ENCODE measurements at regions not wholly inside any gene's neighbourhood (a gene's known extent, or its start where the extent isn't known, plus 50 kb on each side); places are given as distances from the start of the nearest gene placed in this dataset.
A peak's percentile ranks its signal among the peaks of the same experiment; 100 is the strongest.

GRCh38 chr5:173786286-173787187 is 101.6 kb upstream of the CPEB4 start (continued):
- TF ChIP-seq STAT6 (CRISPR knock-in tag; IDR thresholded peaks at IDR 0.05) (no peak), ZNF444 (CRISPR knock-in tag; IDR thresholded peaks at IDR 0.05) (no peak), IRF1 (CRISPR knock-in tag; IDR thresholded peaks at IDR 0.05; ENCODE audit: borderline replicate concordance) (no peak), ZNF124 (CRISPR knock-in tag; IDR thresholded peaks at IDR 0.05) (no peak), SFPQ (IDR thresholded peaks at IDR 0.05; ENCODE audit: low read depth, low read length) (no peak), HDAC8 (tag; IDR thresholded peaks at IDR 0.05) (0 out of 2 replicates have a peak, but pooled peaks have one; percentile 43), MYBL2 (IDR thresholded peaks at IDR 0.05; ENCODE audit: low read depth) (no peak), MYBL2 (CRISPR knock-in tag; IDR thresholded peaks at IDR 0.05; ENCODE audit: borderline replicate concordance) (no peak), KDM2B (CRISPR knock-in tag; IDR thresholded peaks at IDR 0.05) (no peak), THAP7 (CRISPR knock-in tag; IDR thresholded peaks at IDR 0.05) (no peak), MCM2 (IDR thresholded peaks at IDR 0.05; ENCODE audit: low read depth) (no peak), IRF9 (tag; IDR thresholded peaks at IDR 0.05) (no peak), CXXC5 (CRISPR knock-in tag; IDR thresholded peaks at IDR 0.05) (peak; percentile 61), ZNF174 (CRISPR knock-in tag; IDR thresholded peaks at IDR 0.05) (no peak), SREBF1 (IDR thresholded peaks at IDR 0.05; ENCODE audit: borderline replicate concordance, low read depth, low read length) (no peak), NEUROD1 (IDR thresholded peaks at IDR 0.05; ENCODE audit: borderline replicate concordance, low read depth, low read length, partially characterized antibody) (no peak), ZBTB2 (IDR thresholded peaks at IDR 0.05) (0 out of 2 replicates have a peak, but pooled peaks have one; percentile 27), ATF7 (IDR thresholded peaks at IDR 0.05) (no peak), RB1 (IDR thresholded peaks at IDR 0.05; ENCODE audit: low read depth) (no peak)

All from K562 (cell line).